HEK293 (cell line): ENCODE measurements at regions not wholly inside any gene's neighbourhood (a gene's known extent, or its start where the extent isn't known, plus 50 kb on each side); places are given as distances from the start of the nearest gene placed in this dataset.

Experiments
- CTCF ChIA-PET: fragments of 350-600 bp; formaldehyde crosslinking; extraction: SDS; loops from one replicate; lab custom pipeline; 2021; ENCODE audit warnings: antibody characterized with exemption; lab: Yijun Ruan, JAX
- POLR2A ChIA-PET: fragments of 300-600 bp; formaldehyde crosslinking; extraction: SDS; loops from one replicate; lab custom pipeline; 2020; ENCODE audit warnings: antibody characterized with exemption, inconsistent platforms; lab: Yijun Ruan, JAX
- H3K27ac ChIP-seq: fragments of 200-500 bp; sonication (Bioruptor generic); 2 replicates; pipeline ENCODE4 v1.5.1; 2014; ENCODE audit warnings: low read depth, low read length, control low read depth, inconsistent platforms; ENCODE audit errors: extremely low read depth
- H3K36me3 ChIP-seq, 2 experiments: fragments of 200-500 bp in 1 of 2; sonication (Bioruptor generic) in 1 of 2; 1 replicate in 1 of 2; 2 replicates in 1 of 2; pipeline ENCODE4 v1.5.1; 2014 to 2017; ENCODE audit warnings: inconsistent platforms in 2 of 2, low read length in 2 of 2; ENCODE audit not compliant: control insufficient read depth in 2 of 2, insufficient read depth in 1 of 2
- H3K4me1 ChIP-seq: fragments of 200-500 bp; sonication (Bioruptor generic); 2 replicates; pipeline ENCODE4 v1.5.1; 2014; ENCODE audit warnings: mild to moderate bottlenecking, low read length, inconsistent platforms; ENCODE audit not compliant: control insufficient read depth, insufficient read depth
- H3K4me3 ChIP-seq: 2 replicates; pipeline ENCODE4 v1.5.1; 2011; ENCODE audit warnings: low read depth, mild to moderate bottlenecking, control low read depth, low read length, moderate library complexity
- H3K9me3 ChIP-seq: fragments of 200-500 bp; sonication (Bioruptor generic); 2 replicates; pipeline ENCODE4 v1.5.1; 2014; ENCODE audit warnings: low read depth, low read length, inconsistent platforms; ENCODE audit not compliant: control insufficient read depth, insufficient read depth
- ATF2 ChIP-seq: fragments of 450-650 bp; formaldehyde crosslinking; IDR thresholded peaks from 2 replicates; pipeline ENCODE4 v1.5.1; 2016; ENCODE audit warnings: missing biosample characterization, missing genetic modification characterization, low read depth
- BCL11A ChIP-seq: fragments of 450-650 bp; formaldehyde crosslinking; IDR thresholded peaks from 2 replicates; pipeline ENCODE4 v1.5.1; 2016; ENCODE audit warnings: low read depth, missing biosample characterization, missing genetic modification characterization
- ELK4 ChIP-seq: IDR thresholded peaks from 2 replicates; pipeline ENCODE4 v1.6.1; 2011; ENCODE audit warnings: mild to moderate bottlenecking, low read depth, low read length, borderline replicate concordance
- GFI1B ChIP-seq: fragments of 450-650 bp; formaldehyde crosslinking; IDR thresholded peaks from 2 replicates; pipeline ENCODE4 v1.5.1; 2016; ENCODE audit warnings: missing biosample characterization, missing genetic modification characterization
- GLIS1 ChIP-seq: fragments of 450-650 bp; formaldehyde crosslinking; IDR thresholded peaks from 2 replicates; pipeline ENCODE4 v1.5.1; 2016; ENCODE audit warnings: missing biosample characterization, missing genetic modification characterization
- HIC1 ChIP-seq: fragments of 450-650 bp; formaldehyde crosslinking; IDR thresholded peaks from 2 replicates; pipeline ENCODE4 v1.5.1; 2016; ENCODE audit warnings: missing biosample characterization, missing genetic modification characterization
- MYNN ChIP-seq: fragments of 450-650 bp; formaldehyde crosslinking; IDR thresholded peaks from 2 replicates; pipeline ENCODE4 v1.5.1; 2016; ENCODE audit warnings: missing biosample characterization, missing genetic modification characterization, borderline replicate concordance
- SETDB1 ChIP-seq: IDR thresholded peaks from one replicate; pipeline ENCODE4 v1.6.1; 2017; ENCODE audit warnings: mild to moderate bottlenecking, low read length, moderate library complexity, mixed read lengths; ENCODE audit not compliant: insufficient read length
- ZBTB17 ChIP-seq: fragments of 450-650 bp; formaldehyde crosslinking; IDR thresholded peaks from 2 replicates; pipeline ENCODE4 v1.5.1; 2016; ENCODE audit warnings: missing biosample characterization, missing genetic modification characterization
- ZBTB21 ChIP-seq: fragments of 450-650 bp; formaldehyde crosslinking; IDR thresholded peaks from 2 replicates; pipeline ENCODE4 v1.5.1; 2017; ENCODE audit warnings: missing biosample characterization, missing genetic modification characterization
- ZNF132 ChIP-seq: fragments of 450-650 bp; formaldehyde crosslinking; IDR thresholded peaks from 2 replicates; pipeline ENCODE4 v1.5.1; 2017; ENCODE audit warnings: missing biosample characterization, missing genetic modification characterization, borderline replicate concordance
- ZNF155 ChIP-seq: fragments of 450-650 bp; formaldehyde crosslinking; IDR thresholded peaks from 2 replicates; pipeline ENCODE4 v1.5.1; 2016; ENCODE audit warnings: missing biosample characterization, missing genetic modification characterization
- ZNF23 ChIP-seq: fragments of 450-650 bp; formaldehyde crosslinking; IDR thresholded peaks from 2 replicates; pipeline ENCODE4 v1.5.1; 2016; ENCODE audit warnings: missing biosample characterization, missing genetic modification characterization, borderline replicate concordance
- ZNF274 ChIP-seq, 2 experiments: fragments of 200-500 bp in 1 of 2; fragments of 450-650 bp in 1 of 2; sonication (Bioruptor generic) in 1 of 2; formaldehyde crosslinking in 1 of 2; IDR thresholded peaks; 2 replicates each; pipeline versions ENCODE4 v1.5.1 to v1.6.1; 2014 to 2016; ENCODE audit warnings: borderline replicate concordance in 1 of 2, inconsistent platforms in 1 of 2, low read length in 1 of 2, missing biosample characterization in 1 of 2, missing genetic modification characterization in 1 of 2
- ZNF391 ChIP-seq: fragments of 450-650 bp; formaldehyde crosslinking; IDR thresholded peaks from 2 replicates; pipeline ENCODE4 v1.5.1; 2016; ENCODE audit warnings: low read depth, missing biosample characterization, missing genetic modification characterization, borderline replicate concordance
- ZNF48 ChIP-seq: fragments of 450-650 bp; formaldehyde crosslinking; IDR thresholded peaks from 2 replicates; pipeline ENCODE4 v1.5.1; 2016; ENCODE audit warnings: missing biosample characterization, missing genetic modification characterization
- ZNF529 ChIP-seq: fragments of 450-650 bp; formaldehyde crosslinking; IDR thresholded peaks from 2 replicates; pipeline ENCODE4 v1.5.1; 2017; ENCODE audit warnings: missing genetic modification characterization, missing biosample characterization; ENCODE audit not compliant: insufficient replicate concordance
- ZNF548 ChIP-seq: fragments of 450-650 bp; formaldehyde crosslinking; IDR thresholded peaks from 2 replicates; pipeline ENCODE4 v1.5.1; 2016; ENCODE audit warnings: missing biosample characterization, missing genetic modification characterization
- ZNF549 ChIP-seq: fragments of 450-650 bp; IDR thresholded peaks from 2 replicates; pipeline ENCODE4 v1.5.1; 2018; ENCODE audit warnings: missing biosample characterization, missing genetic modification characterization, mild to moderate bottlenecking, inconsistent platforms, moderate library complexity
- ZNF610 ChIP-seq: fragments of 450-650 bp; formaldehyde crosslinking; IDR thresholded peaks from 2 replicates; pipeline ENCODE4 v1.5.1; 2016; ENCODE audit warnings: missing biosample characterization, missing genetic modification characterization, borderline replicate concordance
- ZNF645 ChIP-seq: fragments of 450-650 bp; formaldehyde crosslinking; IDR thresholded peaks from 2 replicates; pipeline ENCODE4; 2016; ENCODE audit warnings: missing biosample characterization, missing genetic modification characterization
- ZNF670 ChIP-seq: fragments of 450-650 bp; formaldehyde crosslinking; IDR thresholded peaks from 2 replicates; pipeline ENCODE4 v1.5.1; 2016; ENCODE audit warnings: missing biosample characterization, missing genetic modification characterization, low read depth
- ZNF701 ChIP-seq: fragments of 450-650 bp; formaldehyde crosslinking; IDR thresholded peaks from 2 replicates; pipeline ENCODE4 v1.5.1; 2016; ENCODE audit warnings: missing biosample characterization, missing genetic modification characterization
- ZNF776 ChIP-seq: fragments of 450-650 bp; formaldehyde crosslinking; IDR thresholded peaks from 2 replicates; pipeline ENCODE4 v1.5.0; 2017; ENCODE audit warnings: missing biosample characterization, missing genetic modification characterization, borderline replicate concordance
- ZNF777 ChIP-seq: fragments of 450-650 bp; formaldehyde crosslinking; IDR thresholded peaks from 2 replicates; pipeline ENCODE4 v1.5.1; 2017; ENCODE audit warnings: missing biosample characterization, missing genetic modification characterization, borderline replicate concordance
- TF ChIP-seq, protein P1 (sequence below): fragments of 450-650 bp; formaldehyde crosslinking; IDR thresholded peaks from 2 replicates; pipeline ENCODE4 v1.5.1; 2016; ENCODE audit warnings: missing biosample characterization, missing genetic modification characterization
- TF ChIP-seq, protein P2 (sequence below): fragments of 450-650 bp; IDR thresholded peaks from 2 replicates; pipeline ENCODE4 v1.5.1; 2018; ENCODE audit warnings: missing biosample characterization, missing genetic modification characterization

DNA sequence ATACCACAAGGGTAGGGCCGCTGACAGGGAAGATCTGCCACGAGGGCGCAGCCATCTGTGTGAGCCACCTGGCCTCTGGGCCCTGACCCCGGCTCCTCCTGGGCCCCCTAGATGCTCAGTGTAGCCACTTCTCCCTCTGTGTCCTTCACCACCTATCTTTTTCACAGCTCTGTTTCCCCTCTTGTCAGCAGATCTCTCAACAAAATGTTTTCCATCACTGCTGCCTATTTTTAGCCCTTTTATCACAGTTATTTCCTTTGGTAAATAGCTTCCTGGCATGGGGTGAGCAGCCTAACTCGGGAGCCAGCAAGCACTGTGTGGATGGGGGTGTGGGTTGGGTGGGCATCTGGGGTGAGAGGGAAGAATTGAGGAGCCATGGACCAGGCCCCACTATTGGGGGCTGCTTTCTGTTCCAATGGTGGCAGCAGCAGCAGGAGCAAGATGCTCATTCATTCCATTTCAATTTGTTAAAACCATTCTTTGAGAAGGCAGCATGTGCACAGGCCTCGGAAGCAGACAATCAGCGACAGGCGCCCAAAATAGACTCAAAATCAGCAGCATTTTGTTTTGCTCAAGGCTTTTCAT lies 135.2 kb upstream of the NAV2 start:
- ChIA-PET CTCF (interaction anchor here (3.0 kb wide), 1 partner anchor 13 kb away, joined by 13 read pairs; no protein-coding TSS in a partner anchor), POLR2A (no interaction called here)
- no peak overlapping the region for H3K4me3 ChIP-seq
- no peak overlapping the region for H3K27ac ChIP-seq
- H3K4me1 ChIP-seq: no peaks in the 10 kb centered on the region
- no peaks in the 10 kb centered on the region for H3K36me3 ChIP-seq
- TF ChIP-seq ZNF48 (tag by site-specific recombination) (no peak), ZNF777 (tag by site-specific recombination) (no peak), ZNF155 (tag by site-specific recombination) (no peak), GFI1B (tag by site-specific recombination) (no peak), ZBTB21 (tag by site-specific recombination) (no peak), ZNF701 (tag by site-specific recombination) (no peak), ZNF776 (tag by site-specific recombination) (no peak), MYNN (tag by site-specific recombination) (no peak), BCL11A (tag by site-specific recombination) (no peak), ZNF391 (no peak), ATF2 (tag by site-specific recombination) (no peak), ZNF23 (no peak), ZNF610 (no peak), ZBTB17 (tag by site-specific recombination) (no peak)
- TF ChIP-seq, protein P1, sequence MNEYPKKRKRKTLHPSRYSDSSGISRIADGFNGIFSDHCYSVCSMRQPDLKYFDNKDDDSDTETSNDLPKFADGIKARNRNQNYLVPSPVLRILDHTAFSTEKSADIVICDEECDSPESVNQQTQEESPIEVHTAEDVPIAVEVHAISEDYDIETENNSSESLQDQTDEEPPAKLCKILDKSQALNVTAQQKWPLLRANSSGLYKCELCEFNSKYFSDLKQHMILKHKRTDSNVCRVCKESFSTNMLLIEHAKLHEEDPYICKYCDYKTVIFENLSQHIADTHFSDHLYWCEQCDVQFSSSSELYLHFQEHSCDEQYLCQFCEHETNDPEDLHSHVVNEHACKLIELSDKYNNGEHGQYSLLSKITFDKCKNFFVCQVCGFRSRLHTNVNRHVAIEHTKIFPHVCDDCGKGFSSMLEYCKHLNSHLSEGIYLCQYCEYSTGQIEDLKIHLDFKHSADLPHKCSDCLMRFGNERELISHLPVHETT (tag by site-specific recombination): no peak
- TF ChIP-seq, protein P2, sequence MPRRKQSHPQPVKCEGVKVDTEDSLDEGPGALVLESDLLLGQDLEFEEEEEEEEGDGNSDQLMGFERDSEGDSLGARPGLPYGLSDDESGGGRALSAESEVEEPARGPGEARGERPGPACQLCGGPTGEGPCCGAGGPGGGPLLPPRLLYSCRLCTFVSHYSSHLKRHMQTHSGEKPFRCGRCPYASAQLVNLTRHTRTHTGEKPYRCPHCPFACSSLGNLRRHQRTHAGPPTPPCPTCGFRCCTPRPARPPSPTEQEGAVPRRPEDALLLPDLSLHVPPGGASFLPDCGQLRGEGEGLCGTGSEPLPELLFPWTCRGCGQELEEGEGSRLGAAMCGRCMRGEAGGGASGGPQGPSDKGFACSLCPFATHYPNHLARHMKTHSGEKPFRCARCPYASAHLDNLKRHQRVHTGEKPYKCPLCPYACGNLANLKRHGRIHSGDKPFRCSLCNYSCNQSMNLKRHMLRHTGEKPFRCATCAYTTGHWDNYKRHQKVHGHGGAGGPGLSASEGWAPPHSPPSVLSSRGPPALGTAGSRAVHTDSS: no peak
- no peaks in the 10 kb centered on the region for H3K9me3 ChIP-seq

DNA sequence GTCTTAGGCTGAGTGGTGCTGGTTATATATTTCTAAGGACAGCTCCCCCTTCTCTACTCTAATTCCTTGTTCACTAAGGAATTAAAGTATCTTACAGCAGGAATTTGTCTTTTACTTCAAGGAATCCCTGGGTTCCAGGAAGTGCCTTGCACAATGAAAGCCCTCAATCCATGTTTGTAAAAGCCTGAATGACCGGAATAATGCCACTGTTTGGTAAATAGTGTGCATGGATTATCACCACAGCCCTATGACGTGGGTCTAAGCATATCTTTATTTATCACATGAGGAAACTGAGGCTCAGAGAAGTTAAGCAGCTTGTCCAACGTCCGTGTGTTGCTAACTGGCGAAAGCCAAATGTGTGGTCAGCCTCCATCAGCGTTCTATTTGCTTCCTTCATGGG lies 135.7 kb upstream of the NAV2 start:
- POLR2A ChIA-PET: no interaction called here
- H3K9me3 ChIP-seq: no peaks in the 10 kb centered on the region
- no peaks in the 10 kb centered on the region for H3K36me3 ChIP-seq
- no peak overlapping the region for H3K27ac ChIP-seq
- H3K4me3 ChIP-seq: no peak overlapping the region
- CTCF ChIA-PET: interaction anchor here (1.1 to 1.3 kb wide), 2 partner anchors 14 to 166 kb away, joined by 3 read pairs; no protein-coding TSS in a partner anchor
- no peaks in the 10 kb centered on the region for H3K4me1 ChIP-seq
- TF ChIP-seq ZNF645 (tag by site-specific recombination) (no peak), ZNF549 (tag by site-specific recombination) (no peak), ZNF274 (IDR thresholded peaks at IDR 0.05; ENCODE audit: low read length) (no peak), ZNF274 (tag by site-specific recombination; IDR thresholded peaks at IDR 0.05; ENCODE audit: borderline replicate concordance) (no peak), ELK4 (no peak), ZNF529 (tag by site-specific recombination) (no peak), HIC1 (tag by site-specific recombination) (no peak), ZNF132 (no peak), ZNF670 (tag by site-specific recombination) (no peak), GLIS1 (tag by site-specific recombination) (no peak), ZNF548 (tag by site-specific recombination) (no peak), SETDB1 (no peak)
